SK-N-SH treated with all-trans-retinoic acid at 6 μM for 48 hours (cell line): ENCODE measurements at regions not wholly inside any gene's neighbourhood (a gene's known extent, or its start where the extent isn't known, plus 50 kb on each side); places are given as distances from the start of the nearest gene placed in this dataset.
A peak's percentile ranks its signal among the peaks of the same experiment; 100 is the strongest.

Experiments
- ATAC-seq: fragments of 200-7000 bp; cut with Tn5 transposase; 3 replicates; pipeline ENCODE4 v1.9.1; 2020; ENCODE audit warnings: mild to moderate bottlenecking, moderate library complexity
- ARNTL ChIP-seq: fragments of 450-650 bp; formaldehyde crosslinking; IDR thresholded peaks from 2 replicates; pipeline ENCODE4 v1.5.0; 2020; ENCODE audit warnings: low read depth, mild to moderate bottlenecking, moderate library complexity, borderline replicate concordance
- BACH2 ChIP-seq: fragments of 250-450 bp; sonication (Bioruptor Pico); IDR thresholded peaks from 2 replicates; pipeline ENCODE4 v1.9.0; 2021; ENCODE audit warnings: mild to moderate bottlenecking, borderline replicate concordance
- CSDC2 ChIP-seq: fragments of 250-450 bp; sonication (Bioruptor Pico); IDR thresholded peaks from 2 replicates; pipeline ENCODE4 v1.5.0; 2020; ENCODE audit warnings: mild to moderate bottlenecking, moderate library complexity
- CSRNP3 ChIP-seq: fragments of 250-450 bp; sonication (Bioruptor Pico); IDR thresholded peaks from 2 replicates; pipeline ENCODE4 v1.5.1; 2021; ENCODE audit warnings: mild to moderate bottlenecking, moderate library complexity
- ESRRG ChIP-seq: fragments of 250-450 bp; sonication (Bioruptor Pico); IDR thresholded peaks from 2 replicates; pipeline ENCODE4 v1.6.1; 2021; ENCODE audit warnings: mild to moderate bottlenecking
- GLIS3 ChIP-seq: fragments of 250-450 bp; sonication (Bioruptor Pico); IDR thresholded peaks from 2 replicates; pipeline ENCODE4 v1.5.0; 2020; ENCODE audit warnings: mild to moderate bottlenecking, moderate library complexity
- ISL1 ChIP-seq: fragments of 250-450 bp; sonication (Bioruptor Pico); IDR thresholded peaks from 2 replicates; pipeline ENCODE4 v2.1.2; 2022; ENCODE audit warnings: mild to moderate bottlenecking, moderate library complexity
- OSR1 ChIP-seq: fragments of 250-450 bp; sonication (Bioruptor Pico); IDR thresholded peaks from 2 replicates; pipeline ENCODE4 v1.8.0; 2022; ENCODE audit warnings: moderate library complexity, mild to moderate bottlenecking, inconsistent platforms
- PATZ1 ChIP-seq: fragments of 250-450 bp; sonication (Bioruptor Pico); IDR thresholded peaks from 2 replicates; pipeline ENCODE4 v1.8.0; 2020; ENCODE audit warnings: mild to moderate bottlenecking, moderate library complexity, borderline replicate concordance
- POU6F1 ChIP-seq: fragments of 250-450 bp; sonication (Bioruptor Pico); IDR thresholded peaks from 2 replicates; pipeline ENCODE4 v1.8.0; 2021; ENCODE audit warnings: low read depth, mild to moderate bottlenecking, moderate library complexity, borderline replicate concordance
- PPARA ChIP-seq: fragments of 250-450 bp; sonication (Bioruptor Pico); IDR thresholded peaks from 2 replicates; pipeline ENCODE4 v1.5.0; 2020; ENCODE audit warnings: mild to moderate bottlenecking, borderline replicate concordance
- RARB ChIP-seq: fragments of 250-450 bp; sonication (Bioruptor Pico); IDR thresholded peaks from 2 replicates; pipeline ENCODE4 v1.8.0; 2021; ENCODE audit warnings: mild to moderate bottlenecking, moderate library complexity
- TCF4 ChIP-seq: fragments of 250-450 bp; sonication (Bioruptor Pico); IDR thresholded peaks from 2 replicates; pipeline ENCODE4 v1.8.0; 2021; ENCODE audit warnings: mild to moderate bottlenecking, moderate library complexity, borderline replicate concordance
- TOX ChIP-seq: fragments of 250-450 bp; sonication (Bioruptor Pico); IDR thresholded peaks from 2 replicates; pipeline ENCODE4 v1.8.0; 2021; ENCODE audit warnings: mild to moderate bottlenecking, moderate library complexity, borderline replicate concordance
- TSHZ2 ChIP-seq: fragments of 250-450 bp; sonication (Bioruptor Pico); IDR thresholded peaks from 2 replicates; pipeline ENCODE4 v1.5.0; 2020; ENCODE audit warnings: mild to moderate bottlenecking, moderate library complexity
- ZC3H10 ChIP-seq: fragments of 250-450 bp; sonication (Bioruptor Pico); IDR thresholded peaks from 2 replicates; pipeline ENCODE4 v1.5.1; 2021; ENCODE audit warnings: mild to moderate bottlenecking, moderate library complexity
- ZFP3 ChIP-seq: fragments of 250-450 bp; sonication (Bioruptor Pico); IDR thresholded peaks from 2 replicates; pipeline ENCODE4 v1.5.0; 2020; ENCODE audit warnings: mild to moderate bottlenecking, moderate library complexity
- ZFP30 ChIP-seq: fragments of 450-650 bp; formaldehyde crosslinking; IDR thresholded peaks from 2 replicates; pipeline ENCODE4 v1.5.0; 2022; ENCODE audit warnings: mild to moderate bottlenecking, moderate library complexity
- ZNF565 ChIP-seq: fragments of 450-650 bp; formaldehyde crosslinking; conservative IDR thresholded peaks from 2 replicates; pipeline ENCODE4 v1.5.0; 2020; ENCODE audit warnings: low read depth, mild to moderate bottlenecking, moderate library complexity
- ZNF70 ChIP-seq: fragments of 450-650 bp; formaldehyde crosslinking; IDR thresholded peaks from 2 replicates; pipeline ENCODE4 v1.5.0; 2020; ENCODE audit warnings: mild to moderate bottlenecking, moderate library complexity
- ZNF8 ChIP-seq: fragments of 450-650 bp; formaldehyde crosslinking; IDR thresholded peaks from 2 replicates; pipeline ENCODE4 v1.5.0; 2020; ENCODE audit warnings: mild to moderate bottlenecking, moderate library complexity

GRCh38 chr12:77642246-77642645 is 188.4 kb upstream of the NAV3 start (continued):
- TF ChIP-seq CSRNP3 = no peak
- no peak for TF ChIP-seq POU6F1 (CRISPR knock-in tag)
- TF ChIP-seq OSR1 (CRISPR knock-in tag) = no peak
- no peak for TF ChIP-seq TOX (CRISPR knock-in tag)

GRCh38 chr12:77640356-77640755 is 190.3 kb upstream of the NAV3 start:
- peak; percentile 20; the same call in 2 of the 3 replicates for ATAC-seq
- TF ChIP-seq GLIS3 (CRISPR knock-in tag) (no peak), CSDC2 (no peak), TOX (CRISPR knock-in tag) (no peak), ZNF565 (CRISPR knock-in tag) (no peak), ARNTL (CRISPR knock-in tag) (no peak), ZNF70 (no peak), RARB (CRISPR knock-in tag) (no peak), ZNF8 (CRISPR knock-in tag) (no peak), BACH2 (CRISPR knock-in tag) (no peak), CSRNP3 (no peak)

GRCh38 chr12:77630790-77631445 is 199.8 kb upstream of the NAV3 start:
- TF ChIP-seq PPARA (no peak), RARB (CRISPR knock-in tag) (no peak), ZFP30 (no peak), ARNTL (CRISPR knock-in tag) (no peak), OSR1 (CRISPR knock-in tag) (no peak), TOX (CRISPR knock-in tag) (no peak), ZFP3 (CRISPR knock-in tag) (no peak), ZNF565 (CRISPR knock-in tag) (no peak), ESRRG (no peak), BACH2 (CRISPR knock-in tag) (no peak), TSHZ2 (no peak), ZC3H10 (CRISPR knock-in tag) (no peak), TCF4 (CRISPR knock-in tag) (no peak), ISL1 (CRISPR knock-in tag) (no peak), PATZ1 (CRISPR knock-in tag) (no peak), GLIS3 (CRISPR knock-in tag) (no peak)
- ATAC-seq = no peak
